GM12873 (cell line): ENCODE measurements at regions not wholly inside any gene's neighbourhood (a gene's known extent, or its start where the extent isn't known, plus 50 kb on each side); places are given as distances from the start of the nearest gene placed in this dataset.

Source experiments
- CTCF ChIP-seq: IDR thresholded peaks from 2 replicates; pipeline ENCODE4 v1.5.1; 2012; ENCODE audit warnings: low read depth, mild to moderate bottlenecking, moderate library complexity, low read length, control low read depth; ENCODE audit not compliant: insufficient read depth; ENCODE audit errors: missing control alignments

DNA sequence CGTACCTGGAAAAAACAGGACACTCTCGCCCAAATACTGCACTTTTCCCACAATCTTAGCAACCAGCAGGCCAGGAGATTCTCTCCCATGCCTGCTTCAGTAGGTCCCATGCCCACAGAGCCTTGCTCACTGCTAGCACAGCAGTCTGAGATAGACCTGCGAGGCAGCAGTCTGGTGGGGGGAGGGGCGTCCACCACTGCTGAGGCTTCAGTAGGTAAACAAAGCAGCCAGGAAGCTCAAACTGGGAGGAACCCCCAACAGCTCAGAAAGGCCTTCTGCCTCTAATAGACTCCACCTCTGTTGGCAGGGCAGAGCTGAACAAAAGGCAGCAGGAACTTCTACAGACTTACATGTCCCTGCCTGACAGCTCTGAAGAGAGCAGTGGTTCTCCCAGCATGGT, 1202.8 kb upstream of the ACVR2A start:
- no peak for TF ChIP-seq CTCF

DNA sequence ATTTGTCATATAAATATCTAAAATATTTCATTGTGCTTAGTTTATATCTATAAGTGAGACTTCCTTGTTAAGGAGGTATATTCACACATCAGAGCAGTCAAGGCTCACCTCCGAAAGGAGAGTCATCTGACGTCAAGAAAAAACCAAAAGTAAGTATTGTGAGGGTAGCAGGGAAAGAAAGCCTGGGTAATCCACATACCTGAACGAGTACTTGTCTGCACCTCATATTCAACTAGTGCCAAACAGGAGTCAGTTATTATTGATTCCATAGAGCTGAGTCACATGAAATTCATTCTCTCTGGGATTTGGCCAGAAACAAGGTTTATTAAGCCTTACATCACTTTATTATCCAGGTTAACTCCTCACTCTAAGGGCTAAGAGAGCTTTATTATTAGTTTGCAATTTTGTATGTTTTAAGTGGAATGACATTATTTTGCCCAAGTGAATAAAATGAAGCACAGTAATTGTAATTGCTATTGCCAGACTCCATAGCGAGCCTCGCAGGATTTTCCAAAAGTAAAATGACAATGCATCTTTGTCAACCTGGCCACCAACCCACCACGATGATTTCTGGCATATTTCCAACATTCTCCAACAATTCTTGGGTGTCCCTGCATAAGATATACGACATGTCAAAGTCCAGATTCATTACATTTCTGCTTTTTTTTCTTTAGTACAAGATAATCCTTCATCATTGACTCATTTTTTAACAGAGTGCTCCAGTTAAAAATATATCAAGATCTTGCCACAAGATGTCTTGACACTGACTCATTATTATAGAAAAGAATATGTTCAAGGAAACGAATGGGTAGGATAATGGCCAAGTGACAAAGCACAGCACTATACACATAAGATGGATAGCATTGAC, 1210.4 kb upstream of the ACVR2A start:
- no peak for TF ChIP-seq CTCF

DNA sequence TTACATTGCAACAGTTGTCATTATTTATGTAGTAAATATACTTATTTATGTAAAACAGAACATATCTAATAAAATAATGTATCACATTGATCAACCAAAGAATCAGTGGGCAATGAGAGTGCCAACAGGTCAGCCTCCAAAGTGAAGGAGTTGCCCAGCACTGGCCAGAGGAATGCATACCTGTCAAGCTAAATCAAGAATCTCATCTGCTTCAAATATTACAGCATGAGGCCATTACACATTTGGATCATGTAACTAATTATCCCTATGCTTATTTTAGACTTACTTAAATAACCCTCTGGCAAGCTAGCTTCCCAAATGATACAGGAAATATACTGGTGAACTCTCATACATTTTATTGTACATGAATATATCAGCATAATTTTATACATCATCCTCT, 1211.7 kb upstream of the ACVR2A start:
- TF ChIP-seq CTCF, result no peak

GRCh38 chr2:146632707-146633106, 1212.1 kb upstream of the ACVR2A start:
- no peak for TF ChIP-seq CTCF

DNA sequence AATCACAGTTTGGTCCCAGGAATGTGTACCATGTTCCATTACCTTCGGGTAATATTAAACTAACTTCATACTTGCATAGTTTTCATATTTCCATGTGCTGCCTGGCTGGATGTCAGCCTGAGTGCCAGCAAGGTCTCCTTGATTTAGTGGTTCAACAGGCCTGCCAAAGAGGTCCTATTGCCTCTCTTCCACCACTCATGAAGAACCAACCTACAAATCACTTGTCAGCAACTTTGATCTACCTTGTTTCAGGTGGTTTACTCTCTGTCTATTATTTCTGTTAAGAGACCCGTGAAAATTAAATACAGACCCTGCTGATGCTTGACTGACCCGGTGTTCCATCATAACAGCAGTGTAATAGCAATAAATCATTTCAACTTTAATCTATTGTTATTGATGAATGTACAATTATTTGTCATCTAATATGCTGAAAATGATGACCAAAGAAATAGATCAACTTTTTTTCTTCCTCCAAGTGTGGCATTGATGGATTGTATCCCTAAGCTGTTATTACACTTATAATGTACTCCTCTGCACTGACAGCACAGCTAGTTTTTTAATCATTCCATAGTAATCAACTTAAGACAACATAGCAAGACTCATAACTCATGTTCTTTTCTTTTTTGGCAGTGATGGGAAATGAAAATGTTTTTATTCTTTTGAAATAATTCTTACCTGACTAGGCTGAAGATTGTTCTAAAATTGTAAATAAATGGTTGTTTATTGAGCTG, 1220.2 kb upstream of the ACVR2A start:
- no peak for TF ChIP-seq CTCF

GRCh38 chr2:146623771-146624170, 1221.1 kb upstream of the ACVR2A start:
- no peak for TF ChIP-seq CTCF

GRCh38 chr2:146621656-146622055, 1223.2 kb upstream of the ACVR2A start:
- no peak for TF ChIP-seq CTCF
